SU-DHL-6 (cell line): ENCODE measurements at regions not wholly inside any gene's neighbourhood (a gene's known extent, or its start where the extent isn't known, plus 50 kb on each side); places are given as distances from the start of the nearest gene placed in this dataset.

Source experiments
- H2AFZ ChIP-seq: fragments of 200-600 bp; sonication (generic); 2 replicates; pipeline ENCODE4 v1.6.1; 2014; ENCODE audit warnings: low read depth, mild to moderate bottlenecking, moderate library complexity, mixed read lengths, antibody characterized with exemption, low read length; ENCODE audit not compliant: severe bottlenecking
- H3F3A ChIP-seq: fragments of 200-600 bp; shearing (Covaris generic); 2 replicates; pipeline ENCODE4 v1.6.0; 2016; ENCODE audit warnings: antibody characterized with exemption, mild to moderate bottlenecking; ENCODE audit not compliant: insufficient read depth
- H3K27ac ChIP-seq: fragments of 200-600 bp; sonication (generic); 2 replicates; pipeline ENCODE4 v1.5.1; 2016; ENCODE audit warnings: low read depth, mild to moderate bottlenecking, low read length, moderate library complexity, mixed read lengths
- H3K27me3 ChIP-seq: fragments of 200-600 bp; sonication (generic), shearing (Covaris generic); 2 replicates; pipeline ENCODE4 v1.6.0; 2014; ENCODE audit warnings: mild to moderate bottlenecking, low read length
- H3K36me3 ChIP-seq: fragments of 200-600 bp; sonication (generic); 2 replicates; pipeline ENCODE4 v1.6.1; 2014; ENCODE audit warnings: mild to moderate bottlenecking, low read length, mixed read lengths
- H3K4me2 ChIP-seq: fragments of 300-600, 200-600 bp; shearing (Covaris generic), sonication (generic); 2 replicates; pipeline ENCODE4 v1.6.0; 2014; ENCODE audit warnings: low read length, low read depth, mild to moderate bottlenecking; ENCODE audit not compliant: poor library complexity, severe bottlenecking
- H3K4me3 ChIP-seq: fragments of 200-600 bp; sonication (generic); 2 replicates; pipeline ENCODE4 v1.5.1; 2014; ENCODE audit warnings: antibody characterized with exemption, low read length, mild to moderate bottlenecking, mixed read lengths; ENCODE audit not compliant: insufficient read depth, poor library complexity, severe bottlenecking
- H3K79me2 ChIP-seq: fragments of 200-600 bp; sonication (generic); 2 replicates; pipeline ENCODE4 v1.6.1; 2014; ENCODE audit warnings: mild to moderate bottlenecking, low read length, moderate library complexity; ENCODE audit not compliant: insufficient read depth
- H3K9ac ChIP-seq: fragments of 200-600 bp; sonication (generic); 2 replicates; pipeline ENCODE4 v1.7.0; 2014; ENCODE audit warnings: mild to moderate bottlenecking, low read length
- H3K9me2 ChIP-seq: fragments of 200-600 bp; sonication (generic); replicated peaks from 2 replicates; pipeline ENCODE4 v1.6.1; 2014; ENCODE audit warnings: low read length; ENCODE audit not compliant: insufficient read depth
- H3K9me3 ChIP-seq: fragments of 200-600 bp; sonication (generic); 2 replicates; pipeline ENCODE4 v1.6.1; 2014; ENCODE audit warnings: low read length, mixed read lengths; ENCODE audit not compliant: insufficient read depth
- H4K20me1 ChIP-seq: fragments of 200-600 bp; sonication (generic); 2 replicates; pipeline ENCODE4 v1.6.1; 2014; ENCODE audit warnings: low read depth, mild to moderate bottlenecking, antibody characterized with exemption, low read length, moderate library complexity, mixed read lengths
- CTCF ChIP-seq: fragments of 200-600 bp; sonication (generic); IDR thresholded peaks from one replicate; pipeline ENCODE4 v1.5.1; 2017; ENCODE audit warnings: antibody characterized with exemption, mild to moderate bottlenecking, low read length, moderate library complexity; ENCODE audit not compliant: insufficient read depth, poor library complexity, severe bottlenecking
- EZH2phosphoT487 ChIP-seq: fragments of 200-600 bp; sonication (generic), shearing (Covaris generic); conservative IDR thresholded peaks from 2 replicates; pipeline ENCODE4 v1.6.1; 2018; ENCODE audit warnings: mild to moderate bottlenecking, antibody characterized with exemption, low read length, moderate library complexity, mixed read lengths

GRCh38 chr2:219907011-219907365, 279.6 kb downstream of the SLC4A3 start:
- Histone ChIP-seq H3K36me3 (no peaks in the 10 kb centered on the region), H3K27ac (no peak overlapping the region), H4K20me1 (no peaks in the 10 kb centered on the region), H3K4me3 (no peak overlapping the region), H3K4me2 (no peak overlapping the region), H3K27me3 (no peaks in the 10 kb centered on the region), H3K9ac (no peak overlapping the region), H3F3A (no peaks in the 10 kb centered on the region), H3K9me3 (no peaks in the 10 kb centered on the region), H3K79me2 (no peaks in the 10 kb centered on the region), H2AFZ (no peak overlapping the region), H3K9me2 (no peaks in the 10 kb centered on the region)
- TF ChIP-seq EZH2phosphoT487 (no peak), CTCF (no peak)

GRCh38 chr2:219908538-219908937, 281.1 kb downstream of the SLC4A3 start:
- Histone ChIP-seq H2AFZ (no peak overlapping the region), H3K9me3 (no peaks in the 10 kb centered on the region), H3K36me3 (no peaks in the 10 kb centered on the region), H4K20me1 (no peaks in the 10 kb centered on the region), H3K4me2 (no peak overlapping the region), H3K9me2 (no peaks in the 10 kb centered on the region), H3F3A (no peaks in the 10 kb centered on the region), H3K79me2 (no peaks in the 10 kb centered on the region), H3K9ac (no peak overlapping the region), H3K27ac (no peak overlapping the region), H3K27me3 (no peaks in the 10 kb centered on the region), H3K4me3 (no peak overlapping the region)
- TF ChIP-seq EZH2phosphoT487 (no peak), CTCF (no peak)

DNA sequence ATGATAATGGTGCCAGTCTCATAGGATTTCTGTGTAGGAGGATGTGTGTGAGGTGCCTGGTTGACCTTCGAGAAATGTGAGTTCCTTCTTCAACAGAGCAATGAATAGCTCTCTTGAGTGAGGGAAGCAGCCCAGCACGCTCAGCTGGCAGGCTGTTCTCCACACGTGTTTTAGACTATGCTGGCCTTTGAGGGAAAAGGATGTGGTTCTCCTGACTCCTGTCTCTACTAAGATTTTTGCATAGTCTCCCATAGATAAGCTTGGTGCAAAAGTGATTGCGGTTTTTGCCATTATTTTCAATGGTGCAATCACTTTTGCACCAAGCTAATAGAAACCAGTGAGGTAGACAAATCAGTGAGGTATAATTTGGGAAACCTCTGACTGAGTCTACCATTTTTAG, 284.1 kb downstream of the SLC4A3 start:
- Histone ChIP-seq H3K4me3 (no peak overlapping the region), H3K36me3 (no peaks in the 10 kb centered on the region), H3K27me3 (no peaks in the 10 kb centered on the region), H3K9ac (no peak overlapping the region), H3K27ac (no peak overlapping the region), H3K9me3 (no peaks in the 10 kb centered on the region), H4K20me1 (no peaks in the 10 kb centered on the region), H3K9me2 (no peaks in the 10 kb centered on the region), H3K4me2 (no peak overlapping the region), H3F3A (no peaks in the 10 kb centered on the region), H3K79me2 (no peaks in the 10 kb centered on the region), H2AFZ (no peak overlapping the region)
- TF ChIP-seq EZH2phosphoT487 (no peak), CTCF (no peak)

- Histone ChIP-seq H4K20me1 (no peaks in the 10 kb centered on the region), H3K79me2 (no peaks in the 10 kb centered on the region), H2AFZ (no peak overlapping the region), H3K27me3 (no peaks in the 10 kb centered on the region), H3K9me3 (no peaks in the 10 kb centered on the region), H3K9ac (no peak overlapping the region), H3F3A (no peaks in the 10 kb centered on the region), H3K4me2 (no peak overlapping the region), H3K36me3 (no peaks in the 10 kb centered on the region), H3K9me2 (no peaks in the 10 kb centered on the region), H3K27ac (no peak overlapping the region), H3K4me3 (no peak overlapping the region)
- no peak for TF ChIP-seq EZH2phosphoT487
- TF ChIP-seq CTCF = no peak
These were observed 285.1 kb downstream of the SLC4A3 start for GRCh38 chr2:219912491-219912921.
